ENCODE measurements at regions not wholly inside any gene's neighbourhood (a gene's known extent, or its start where the extent isn't known, plus 50 kb on each side); places are given as distances from the start of the nearest gene placed in this dataset.

DNA sequence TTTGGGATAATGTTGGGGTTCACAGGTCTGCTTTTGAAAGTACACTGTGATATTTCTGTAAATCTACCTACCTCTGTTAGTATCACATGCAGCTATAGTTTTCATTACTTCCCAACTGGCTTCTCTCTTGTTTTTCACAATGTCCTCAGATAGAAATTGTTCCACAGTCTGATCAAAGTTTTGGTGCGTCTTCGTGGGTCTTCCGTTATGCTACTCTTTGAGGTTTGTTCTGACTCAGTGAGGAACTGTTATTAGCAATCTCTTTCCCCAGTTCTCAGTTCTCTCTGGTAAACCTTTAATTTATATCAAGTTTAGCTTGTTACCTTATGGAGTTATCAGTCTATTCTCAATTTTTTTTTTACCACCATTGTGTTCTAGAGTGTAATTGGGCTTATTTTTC is 2061.2 kb upstream of the CDH9 start:
- Mint-ChIP-seq H3K27me3 (no peaks in the 10 kb centered on the region), H3K4me3 (no peak overlapping the region), H3K4me1 (no peaks in the 10 kb centered on the region), H3K9me3 (peaks cover 13% of the 10 kb centered on the region), H3K27ac (no peak overlapping the region), H3K36me3 (no peaks in the 10 kb centered on the region)
- no peak for DNase-seq

DNA sequence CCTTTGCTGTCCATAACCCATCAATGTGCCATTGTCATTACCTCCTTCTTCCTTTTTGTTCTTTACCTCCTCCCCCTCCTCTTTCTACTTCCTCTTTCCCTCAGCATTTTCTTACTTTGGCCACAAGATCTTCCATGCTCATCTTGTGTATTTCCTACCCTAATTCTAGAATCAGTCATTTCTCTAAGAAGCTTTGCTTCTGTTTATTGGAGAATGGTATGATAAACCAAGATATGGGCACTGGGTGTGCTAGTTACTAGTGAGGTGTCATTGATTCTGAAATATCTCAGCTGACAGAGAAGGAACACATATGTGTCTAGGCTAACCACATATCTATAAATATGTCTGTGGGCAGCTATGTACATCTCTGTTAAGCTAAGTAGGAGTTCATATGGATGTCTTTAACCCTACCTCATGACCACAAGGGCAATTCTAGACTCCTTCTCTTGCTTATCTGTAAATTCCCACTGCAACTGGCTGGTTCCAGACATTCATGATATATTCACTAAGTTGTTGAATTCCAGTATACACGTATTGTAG is 2051.3 kb upstream of the CDH9 start:
- H3K27ac Mint-ChIP-seq: no peak overlapping the region

DNA sequence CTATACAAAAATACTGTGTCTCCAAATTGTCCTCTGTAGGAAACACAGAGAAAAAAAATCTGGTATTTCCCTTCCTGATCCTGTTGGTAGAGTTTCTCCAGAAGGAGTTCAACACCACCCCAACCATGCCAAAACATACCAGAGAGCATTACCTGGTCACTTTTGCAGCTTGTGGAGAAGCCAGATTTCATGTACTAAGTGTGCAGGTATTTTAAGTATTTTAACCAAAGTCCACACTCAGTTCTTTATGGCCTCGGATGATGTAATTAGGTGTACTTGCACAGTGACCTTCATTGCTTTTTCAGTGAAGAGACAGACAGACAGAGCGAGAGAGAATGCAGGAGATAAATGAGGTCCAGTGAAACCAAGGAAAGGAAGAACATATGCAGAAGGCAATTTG is 2046.8 kb upstream of the CDH9 start:
- Mint-ChIP-seq H3K4me3 (no peak overlapping the region), H3K27me3 (no peaks in the 10 kb centered on the region), H3K9me3 (peaks cover 15% of the 10 kb centered on the region), H3K36me3 (no peaks in the 10 kb centered on the region), H3K4me1 (no peaks in the 10 kb centered on the region), H3K27ac (no peak overlapping the region)
- DNase-seq: no peak

More for the DNA sequence above, 2051.3 kb upstream of the CDH9 start:
- no peak overlapping the region for H3K4me3 Mint-ChIP-seq
- no peaks in the 10 kb centered on the region for H3K4me1 Mint-ChIP-seq
- peaks cover 9% of the 10 kb centered on the region for H3K9me3 Mint-ChIP-seq
- no peaks in the 10 kb centered on the region for H3K36me3 Mint-ChIP-seq
- DNase-seq: no peak
- no peaks in the 10 kb centered on the region for H3K27me3 Mint-ChIP-seq

DNA sequence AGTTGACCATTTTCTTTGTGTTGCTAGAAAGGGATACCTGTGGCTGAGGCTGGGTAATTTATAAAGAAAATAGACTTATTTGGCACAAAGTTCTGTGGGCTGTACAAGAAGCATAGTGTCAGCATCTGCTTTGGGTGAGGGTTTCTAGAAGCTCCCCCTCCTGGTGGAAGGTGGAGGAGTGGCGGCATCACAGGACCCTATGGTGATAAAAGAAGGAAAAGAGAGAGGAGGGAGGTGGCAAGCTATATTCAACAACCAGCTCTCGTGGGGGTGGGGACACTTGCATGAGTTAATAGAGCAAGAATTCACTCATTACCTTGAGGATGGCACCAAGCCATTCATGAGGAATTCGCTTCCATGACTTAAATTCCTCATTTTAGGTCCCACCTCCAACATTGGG is 2041.4 kb upstream of the CDH9 start:
- DNase-seq: no peak
- Mint-ChIP-seq H3K36me3 (no peaks in the 10 kb centered on the region), H3K27me3 (no peaks in the 10 kb centered on the region), H3K27ac (no peak overlapping the region), H3K4me3 (no peak overlapping the region), H3K9me3 (peaks cover 12% of the 10 kb centered on the region), H3K4me1 (no peaks in the 10 kb centered on the region)

DNA sequence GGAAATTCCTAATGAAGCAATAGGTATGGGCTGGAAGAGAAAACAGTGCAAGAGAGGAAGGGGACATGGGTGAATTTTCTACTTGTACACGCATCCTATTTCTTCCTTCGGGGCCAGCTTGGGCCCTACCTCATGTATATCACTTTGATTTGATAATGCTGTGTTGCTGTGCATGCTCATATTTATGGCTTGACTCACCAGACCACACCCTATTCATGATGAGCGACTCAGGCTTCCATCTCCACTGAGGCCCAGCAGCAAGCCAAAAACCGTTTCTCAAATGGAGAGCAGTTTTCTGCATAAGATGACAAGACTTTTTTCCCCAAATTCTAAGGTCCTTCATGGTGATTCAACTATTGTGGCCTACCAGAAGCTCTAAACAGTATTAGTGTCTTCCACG is 2039.1 kb upstream of the CDH9 start:
- Mint-ChIP-seq H3K36me3 (no peaks in the 10 kb centered on the region), H3K4me1 (no peaks in the 10 kb centered on the region), H3K4me3 (no peak overlapping the region), H3K9me3 (peaks cover 9% of the 10 kb centered on the region), H3K27me3 (no peaks in the 10 kb centered on the region), H3K27ac (no peak overlapping the region)
- DNase-seq: no peak

DNA sequence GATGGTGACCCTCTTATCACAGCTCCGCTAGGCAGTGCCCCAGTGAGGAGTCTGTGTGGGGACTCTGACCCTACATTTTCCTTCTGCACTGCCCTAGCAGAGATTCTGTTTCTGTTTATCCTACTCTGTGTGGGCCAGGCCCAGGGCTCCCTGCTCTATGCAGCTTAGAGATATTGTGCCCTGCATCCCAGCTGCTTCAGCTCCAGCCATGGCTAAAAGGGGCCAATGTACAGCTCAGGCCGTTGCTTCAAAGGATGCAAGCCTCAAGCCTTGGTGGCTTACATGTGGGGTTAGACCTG is 2030.7 kb upstream of the CDH9 start:
- H3K4me3 Mint-ChIP-seq: no peak overlapping the region

DNA sequence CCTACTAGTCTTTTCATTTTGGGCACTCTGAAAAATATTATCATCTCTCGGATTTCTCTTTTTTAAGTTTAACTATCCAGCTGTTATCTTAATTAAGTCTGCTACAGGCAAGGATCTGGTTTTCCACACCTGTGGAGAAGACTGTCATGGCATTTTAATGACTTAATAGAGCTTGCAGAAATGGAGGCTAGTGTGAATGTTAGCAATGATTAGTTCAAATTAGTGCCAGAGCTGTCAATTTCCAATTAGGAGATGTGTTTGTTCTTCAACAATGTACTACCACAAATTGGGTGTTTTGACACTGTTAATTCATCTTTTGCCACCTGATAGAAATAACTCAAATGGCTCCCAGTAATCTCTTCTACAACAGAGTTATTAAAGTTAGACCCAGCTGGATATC is 2023.0 kb upstream of the CDH9 start:
- H3K27me3 Mint-ChIP-seq: no peaks in the 10 kb centered on the region
- no peaks in the 10 kb centered on the region for H3K36me3 Mint-ChIP-seq
- no peak for DNase-seq
- H3K4me3 Mint-ChIP-seq: no peak overlapping the region
- H3K27ac Mint-ChIP-seq: no peak overlapping the region
- peaks cover 11% of the 10 kb centered on the region for H3K9me3 Mint-ChIP-seq
- no peaks in the 10 kb centered on the region for H3K4me1 Mint-ChIP-seq

More for the DNA sequence above, 2030.7 kb upstream of the CDH9 start:
- no peak for DNase-seq
- Mint-ChIP-seq H3K4me1 (no peaks in the 10 kb centered on the region), H3K27me3 (no peaks in the 10 kb centered on the region), H3K36me3 (peaks cover 2% of the 10 kb centered on the region), H3K27ac (no peak overlapping the region), H3K9me3 (peaks cover 14% of the 10 kb centered on the region)

DNA sequence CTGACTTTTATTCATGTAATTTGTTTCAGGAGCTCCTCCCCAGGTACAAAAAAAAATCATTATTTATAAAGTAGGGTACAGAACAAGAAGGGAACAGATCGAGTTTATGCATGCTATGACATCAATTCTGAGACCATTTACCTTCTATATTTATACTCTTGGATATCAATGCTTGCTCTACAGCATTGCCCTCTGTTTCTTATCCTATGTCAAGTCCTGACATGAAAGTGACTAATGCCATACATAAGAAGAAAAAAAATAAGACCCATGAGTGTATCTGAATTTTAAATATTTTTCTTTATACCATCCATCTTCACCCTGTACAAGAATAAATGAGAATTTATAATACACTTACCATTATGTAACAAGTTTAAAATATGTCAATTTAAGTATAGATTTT is 2016.3 kb upstream of the CDH9 start:
- Mint-ChIP-seq H3K9me3 (peaks cover 4% of the 10 kb centered on the region), H3K27ac (no peak overlapping the region), H3K27me3 (no peaks in the 10 kb centered on the region), H3K4me1 (no peaks in the 10 kb centered on the region), H3K36me3 (no peaks in the 10 kb centered on the region), H3K4me3 (no peak overlapping the region)
- DNase-seq: no peak

DNA sequence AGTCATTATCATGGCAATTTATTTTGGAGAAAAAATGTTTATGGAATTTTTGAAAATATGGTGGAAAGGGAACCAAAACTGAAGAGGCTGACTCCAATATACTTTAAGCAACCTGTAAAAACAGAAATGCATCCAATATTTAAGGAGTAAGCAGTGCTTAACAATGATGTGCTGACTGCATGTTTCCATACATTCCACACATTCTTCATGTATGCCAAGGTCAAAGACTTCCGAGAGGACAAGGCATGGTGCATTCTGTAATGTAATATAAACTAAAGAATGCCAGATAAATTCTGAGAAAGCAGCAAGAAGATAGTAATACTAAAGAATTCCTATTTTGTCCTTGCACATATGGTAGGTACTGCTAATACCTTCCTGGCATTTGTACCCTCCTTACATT is 2015.9 kb upstream of the CDH9 start:
- no peaks in the 10 kb centered on the region for H3K27me3 Mint-ChIP-seq
- no peak overlapping the region for H3K27ac Mint-ChIP-seq
- H3K9me3 Mint-ChIP-seq: peaks cover 4% of the 10 kb centered on the region
- DNase-seq: no peak
- H3K36me3 Mint-ChIP-seq: no peaks in the 10 kb centered on the region
- no peak overlapping the region for H3K4me3 Mint-ChIP-seq
- no peaks in the 10 kb centered on the region for H3K4me1 Mint-ChIP-seq

DNA sequence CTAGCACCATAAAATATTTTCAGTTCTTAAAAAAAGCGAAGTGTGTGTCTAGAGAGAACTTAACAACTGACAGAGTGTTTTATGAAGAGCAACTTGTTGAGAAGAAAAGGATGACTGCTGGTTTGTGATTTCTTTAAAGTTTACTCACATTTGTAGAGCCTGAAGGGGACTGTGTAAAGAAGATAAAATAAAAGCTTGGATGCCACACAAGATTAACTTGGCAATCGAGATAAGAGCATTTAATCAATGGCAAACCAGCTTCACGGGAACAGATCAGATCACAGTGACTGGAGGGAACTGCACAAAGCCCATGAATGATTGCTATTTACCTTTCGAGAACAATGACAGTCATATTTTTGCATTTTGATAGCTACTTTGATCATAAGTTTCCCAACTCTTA is 2013.1 kb upstream of the CDH9 start:
- Mint-ChIP-seq H3K4me1 (no peaks in the 10 kb centered on the region), H3K27me3 (no peaks in the 10 kb centered on the region), H3K27ac (no peak overlapping the region), H3K4me3 (no peak overlapping the region), H3K9me3 (peaks cover 4% of the 10 kb centered on the region), H3K36me3 (no peaks in the 10 kb centered on the region)
- DNase-seq: no peak

DNA sequence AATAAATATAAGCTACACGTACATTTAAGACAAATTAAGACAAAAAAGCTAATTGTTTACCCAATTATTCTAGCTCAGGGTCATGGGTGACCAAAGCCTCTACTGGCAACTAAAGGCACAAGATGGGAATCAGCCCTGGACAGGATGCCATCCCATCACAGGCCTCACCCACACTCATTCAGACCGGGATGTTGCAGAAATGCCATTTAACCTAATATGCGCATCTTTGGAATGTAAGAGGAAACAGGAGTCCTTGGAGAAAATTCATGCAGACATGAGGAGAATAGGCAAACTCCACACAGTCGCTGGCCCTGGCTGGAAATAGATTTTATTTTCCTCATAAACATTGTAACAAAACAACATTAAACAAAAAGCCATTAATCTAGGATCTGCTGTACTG is 2003.8 kb upstream of the CDH9 start:
- Mint-ChIP-seq H3K27ac (no peak overlapping the region), H3K9me3 (peaks cover 2% of the 10 kb centered on the region), H3K4me1 (no peaks in the 10 kb centered on the region), H3K36me3 (no peaks in the 10 kb centered on the region), H3K4me3 (no peak overlapping the region), H3K27me3 (no peaks in the 10 kb centered on the region)
- no peak for DNase-seq

DNA sequence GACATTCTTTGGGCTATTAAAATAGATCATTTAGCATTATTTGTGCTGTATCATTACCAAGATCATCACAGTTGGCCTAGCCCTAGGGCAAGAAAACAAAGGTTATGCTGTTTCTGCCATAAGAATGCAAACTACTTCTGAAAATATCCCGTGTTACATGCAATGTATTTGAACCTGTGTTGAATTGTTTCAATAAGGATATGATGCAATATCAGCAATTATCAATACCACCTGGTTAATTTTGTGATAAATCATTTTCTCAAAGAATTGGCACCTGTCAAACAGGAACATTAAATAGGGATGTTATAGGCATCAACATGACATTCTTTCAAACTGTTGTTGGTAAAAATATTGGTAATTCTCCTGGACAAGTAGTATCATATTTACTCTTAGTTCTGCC is 2002.0 kb upstream of the CDH9 start:
- Mint-ChIP-seq H3K27ac (no peak overlapping the region), H3K9me3 (peaks cover 2% of the 10 kb centered on the region)
- no peak for DNase-seq

DNA sequence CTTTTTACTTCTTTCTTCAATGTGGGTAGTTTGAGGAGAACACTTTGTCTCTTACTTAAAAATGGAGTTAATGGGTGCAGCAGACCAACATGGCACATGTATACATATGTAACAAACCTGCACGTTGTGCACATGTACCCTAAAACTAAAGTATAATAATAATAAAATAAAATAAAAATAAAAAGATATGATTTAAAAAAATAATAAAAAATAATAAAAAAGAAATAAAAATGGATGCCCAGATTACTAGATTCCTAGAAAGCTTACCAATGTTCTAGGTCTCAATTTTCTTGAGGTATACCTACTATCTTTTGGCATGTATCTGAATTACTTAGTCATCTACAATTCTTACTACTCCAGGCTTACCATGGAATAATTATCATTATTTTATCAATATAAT is 2001.6 kb upstream of the CDH9 start:
- no peak for DNase-seq
- Mint-ChIP-seq H3K4me3 (no peak overlapping the region), H3K27me3 (no peaks in the 10 kb centered on the region), H3K9me3 (peaks cover 2% of the 10 kb centered on the region), H3K27ac (no peak overlapping the region), H3K36me3 (no peaks in the 10 kb centered on the region), H3K4me1 (no peaks in the 10 kb centered on the region)

More for the DNA sequence above, 2002.0 kb upstream of the CDH9 start:
- Mint-ChIP-seq H3K4me1 (no peaks in the 10 kb centered on the region), H3K36me3 (no peaks in the 10 kb centered on the region), H3K4me3 (no peak overlapping the region), H3K27me3 (no peaks in the 10 kb centered on the region)

DNA sequence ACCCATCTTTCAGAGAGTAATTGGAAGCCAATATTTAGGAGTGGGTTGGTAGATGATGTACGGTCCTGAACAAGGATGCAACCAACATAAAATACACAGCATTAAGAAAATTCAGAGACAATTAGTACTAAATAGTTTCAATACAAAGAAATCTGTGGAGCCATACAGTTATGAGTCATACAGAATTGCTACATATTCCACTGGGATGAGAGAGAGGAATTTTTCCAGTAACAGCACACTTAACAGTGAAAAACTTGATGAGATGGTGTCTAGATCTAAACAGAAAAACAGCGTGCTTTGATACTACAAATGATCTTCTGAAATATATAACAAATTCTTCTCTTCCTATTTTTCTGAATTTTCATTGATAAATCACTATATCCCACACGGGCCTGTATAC is 1999.3 kb upstream of the CDH9 start:
- H3K4me3 Mint-ChIP-seq: no peak overlapping the region
- H3K27me3 Mint-ChIP-seq: no peaks in the 10 kb centered on the region
- peaks cover 2% of the 10 kb centered on the region for H3K9me3 Mint-ChIP-seq
- no peak overlapping the region for H3K27ac Mint-ChIP-seq
- H3K36me3 Mint-ChIP-seq: no peaks in the 10 kb centered on the region
- DNase-seq: no peak
- no peaks in the 10 kb centered on the region for H3K4me1 Mint-ChIP-seq

DNA sequence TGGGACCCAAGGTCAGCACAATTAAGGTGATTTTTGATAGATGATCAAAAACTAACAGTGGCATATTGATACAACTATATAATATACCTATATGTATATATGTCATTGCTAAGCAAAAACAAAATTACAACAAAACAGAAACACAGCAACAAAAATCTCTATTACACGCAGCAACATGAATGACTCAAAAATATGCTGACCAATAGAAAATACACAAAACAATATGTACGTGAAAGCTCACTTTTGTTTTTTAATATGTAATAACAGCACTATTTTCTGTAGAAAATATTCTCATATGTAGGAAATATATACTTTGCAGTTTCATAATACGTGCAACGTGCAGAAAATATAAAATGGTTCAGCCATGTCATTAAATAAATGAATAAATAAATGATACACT is 1985.7 kb upstream of the CDH9 start:
- Mint-ChIP-seq H3K27ac (no peak overlapping the region), H3K9me3 (peaks cover 2% of the 10 kb centered on the region), H3K36me3 (no peaks in the 10 kb centered on the region), H3K4me3 (no peak overlapping the region), H3K4me1 (no peaks in the 10 kb centered on the region), H3K27me3 (no peaks in the 10 kb centered on the region)
- no peak for DNase-seq

DNA sequence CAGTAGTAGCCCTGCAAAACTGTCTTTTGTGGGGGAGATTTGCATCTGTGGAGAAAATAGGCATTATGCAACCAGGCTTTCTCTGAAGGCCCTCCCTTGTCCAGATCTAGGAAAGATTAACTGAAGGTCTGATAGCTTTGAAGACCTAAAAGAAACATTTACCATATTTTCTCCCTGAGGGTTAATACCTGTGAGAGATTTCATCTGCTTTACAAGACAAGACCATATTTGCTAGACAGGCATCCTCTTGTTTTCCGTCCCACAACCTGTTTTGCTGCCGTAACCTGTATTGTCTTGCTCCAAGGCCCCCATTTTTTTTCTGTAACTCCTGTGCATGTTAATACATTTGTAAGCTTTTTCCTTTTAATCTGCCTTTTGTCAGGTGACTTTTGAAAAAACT is 1985.2 kb upstream of the CDH9 start:
- H3K9me3 Mint-ChIP-seq: peaks cover 2% of the 10 kb centered on the region
- H3K27ac Mint-ChIP-seq: no peak overlapping the region
- no peak overlapping the region for H3K4me3 Mint-ChIP-seq
- no peaks in the 10 kb centered on the region for H3K27me3 Mint-ChIP-seq
- H3K36me3 Mint-ChIP-seq: no peaks in the 10 kb centered on the region
- no peak for DNase-seq
- no peaks in the 10 kb centered on the region for H3K4me1 Mint-ChIP-seq

DNA sequence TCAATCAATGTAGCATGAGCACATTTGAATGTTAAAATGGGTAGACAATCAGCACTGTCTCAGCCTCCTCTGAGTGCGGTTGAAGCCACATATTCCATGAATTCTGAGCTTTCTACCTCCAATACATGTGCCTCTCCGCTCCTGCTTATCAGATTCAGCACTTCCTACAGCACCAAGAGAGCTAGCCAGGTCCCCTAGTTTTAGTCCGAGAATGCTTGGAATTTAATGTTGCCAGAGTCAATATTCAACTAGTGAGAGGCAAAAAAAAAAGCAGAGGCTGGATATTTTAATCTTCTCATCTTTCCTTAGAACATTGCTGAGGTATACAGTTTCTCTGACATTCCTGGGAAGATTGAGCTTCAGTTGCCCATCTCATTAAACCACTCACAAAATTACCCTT is 1979.1 kb upstream of the CDH9 start:
- Mint-ChIP-seq H3K4me1 (no peaks in the 10 kb centered on the region), H3K4me3 (no peak overlapping the region), H3K9me3 (peaks cover 4% of the 10 kb centered on the region), H3K36me3 (no peaks in the 10 kb centered on the region), H3K27me3 (no peaks in the 10 kb centered on the region), H3K27ac (no peak overlapping the region)
- no peak for DNase-seq
